Parathyroid adenoma (tissue), 2 donors: ENCODE measurements at regions not wholly inside any gene's neighbourhood (a gene's known extent, or its start where the extent isn't known, plus 50 kb on each side); places are given as distances from the start of the nearest gene placed in this dataset.

Experiments used
- H2AFZ ChIP-seq: fragments of 300-600 bp; sonication (generic); one replicate; pipeline ENCODE4 v1.7.0; 2017; ENCODE audit warnings: antibody characterized with exemption, mild to moderate bottlenecking
- H3K27ac ChIP-seq: fragments of 300-600 bp; sonication (generic); one replicate; pipeline ENCODE4 v1.7.0; 2017
- H3K27me3 ChIP-seq: fragments of 300-600 bp; sonication (generic); one replicate; pipeline ENCODE4 v1.7.0; 2017; ENCODE audit warnings: low read length; ENCODE audit not compliant: control insufficient read depth, insufficient read depth
- H3K36me3 ChIP-seq: fragments of 300-600 bp; sonication (generic); one replicate; pipeline ENCODE4 v1.7.0; 2017; ENCODE audit warnings: low read length; ENCODE audit not compliant: control insufficient read depth, insufficient read depth
- H3K4me1 ChIP-seq: fragments of 300-600 bp; sonication (generic); one replicate; pipeline ENCODE4 v1.7.0; 2017; ENCODE audit warnings: control low read depth
- H3K4me2 ChIP-seq: fragments of 300-600 bp; sonication (generic); one replicate; pipeline ENCODE4 v1.7.0; 2017; ENCODE audit warnings: low read length
- H3K4me3 ChIP-seq: fragments of 300-600 bp; sonication (generic); one replicate; pipeline ENCODE4 v1.7.0; 2017; ENCODE audit warnings: low read depth, low read length
- H3K79me2 ChIP-seq: fragments of 300-600 bp; sonication (generic); one replicate; pipeline ENCODE4 v1.7.0; 2017; ENCODE audit warnings: control low read depth
- H3K9ac ChIP-seq: fragments of 300-600 bp; sonication (generic); one replicate; pipeline ENCODE4 v1.7.0; 2017; ENCODE audit warnings: mild to moderate bottlenecking
- H3K9me3 ChIP-seq: fragments of 300-600 bp; sonication (generic); one replicate; pipeline ENCODE4 v1.7.0; 2017; ENCODE audit warnings: low read length; ENCODE audit not compliant: control insufficient read depth
- CTCF ChIP-seq: fragments of 300-600 bp; sonication (generic); IDR thresholded peaks from one replicate; pipeline ENCODE4 v1.7.0; 2017; ENCODE audit warnings: antibody characterized with exemption, mild to moderate bottlenecking
- donor health status: primary hyperparathyroidism.

GRCh38 chr14:48974994-48975393 lies 611.2 kb downstream of the RPS29 start:
- H3K9ac ChIP-seq: no peak overlapping the region
- no peaks in the 10 kb centered on the region for H3K4me1 ChIP-seq
- no peaks in the 10 kb centered on the region for H3K9me3 ChIP-seq
- no peak for TF ChIP-seq CTCF
- no peaks in the 10 kb centered on the region for H3K27me3 ChIP-seq
- no peak overlapping the region for H3K4me3 ChIP-seq
- H2AFZ ChIP-seq: no peak overlapping the region
- H3K4me2 ChIP-seq: no peak overlapping the region
- no peaks in the 10 kb centered on the region for H3K79me2 ChIP-seq
- H3K36me3 ChIP-seq: no peaks in the 10 kb centered on the region
- H3K27ac ChIP-seq: no peak overlapping the region

GRCh38 chr14:48973151-48973550 lies 613.0 kb downstream of the RPS29 start:
- no peaks in the 10 kb centered on the region for H3K4me1 ChIP-seq
- no peaks in the 10 kb centered on the region for H3K9me3 ChIP-seq
- no peaks in the 10 kb centered on the region for H3K36me3 ChIP-seq
- H2AFZ ChIP-seq: no peak overlapping the region
- H3K4me3 ChIP-seq: no peak overlapping the region
- H3K79me2 ChIP-seq: no peaks in the 10 kb centered on the region
- H3K27ac ChIP-seq: no peak overlapping the region
- H3K27me3 ChIP-seq: no peaks in the 10 kb centered on the region
- no peak overlapping the region for H3K4me2 ChIP-seq
- no peak for TF ChIP-seq CTCF
- no peak overlapping the region for H3K9ac ChIP-seq

GRCh38 chr14:48970943-48971342 lies 615.2 kb downstream of the RPS29 start:
- no peak overlapping the region for H2AFZ ChIP-seq
- no peak overlapping the region for H3K4me3 ChIP-seq
- H3K27ac ChIP-seq: no peak overlapping the region
- no peaks in the 10 kb centered on the region for H3K27me3 ChIP-seq
- H3K79me2 ChIP-seq: no peaks in the 10 kb centered on the region
- TF ChIP-seq CTCF: no peak
- H3K9ac ChIP-seq: no peak overlapping the region
- no peaks in the 10 kb centered on the region for H3K9me3 ChIP-seq
- no peak overlapping the region for H3K4me2 ChIP-seq
- no peaks in the 10 kb centered on the region for H3K4me1 ChIP-seq
- H3K36me3 ChIP-seq: no peaks in the 10 kb centered on the region

- no peak overlapping the region for H3K9ac ChIP-seq
- no peak overlapping the region for H3K27ac ChIP-seq
- no peak for TF ChIP-seq CTCF
- no peaks in the 10 kb centered on the region for H3K36me3 ChIP-seq
- H3K79me2 ChIP-seq: no peaks in the 10 kb centered on the region
- no peaks in the 10 kb centered on the region for H3K4me1 ChIP-seq
- no peak overlapping the region for H3K4me2 ChIP-seq
- H2AFZ ChIP-seq: no peak overlapping the region
- H3K27me3 ChIP-seq: no peaks in the 10 kb centered on the region
- H3K4me3 ChIP-seq: no peak overlapping the region
- H3K9me3 ChIP-seq: no peaks in the 10 kb centered on the region
Observed at GRCh38 chr14:48967419-48967818, 618.8 kb downstream of the RPS29 start.

DNA sequence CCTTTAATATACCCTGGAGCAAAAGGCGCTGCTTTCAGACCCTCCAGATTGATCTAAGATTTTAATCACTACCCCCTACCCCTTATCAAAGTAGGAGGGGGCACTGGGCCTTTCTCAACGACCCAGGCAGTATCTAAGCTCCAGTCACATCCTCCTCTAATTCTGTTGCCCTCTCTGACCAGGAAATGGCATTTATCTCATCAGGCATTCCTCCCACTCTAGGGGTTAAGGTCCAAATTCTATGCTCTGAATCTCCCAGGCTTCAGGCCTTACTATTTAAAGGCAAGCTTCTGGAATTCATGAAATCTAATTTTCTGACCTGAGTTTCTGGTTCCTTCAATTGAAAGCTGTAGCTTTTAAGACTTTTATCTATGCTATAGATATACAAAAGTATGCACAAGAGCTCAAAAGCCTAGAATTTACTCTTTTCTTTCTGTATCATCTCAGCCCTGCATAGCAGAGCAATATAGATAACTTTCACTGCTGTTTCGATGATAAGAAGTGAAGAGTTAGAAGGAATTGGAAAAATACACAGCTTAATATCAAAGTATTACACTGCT lies 622.9 kb downstream of the RPS29 start:
- no peaks in the 10 kb centered on the region for H3K36me3 ChIP-seq
- no peak overlapping the region for H3K9ac ChIP-seq
- no peaks in the 10 kb centered on the region for H3K4me1 ChIP-seq
- H3K4me2 ChIP-seq: no peak overlapping the region
- no peak overlapping the region for H3K4me3 ChIP-seq
- H3K9me3 ChIP-seq: no peaks in the 10 kb centered on the region
- no peaks in the 10 kb centered on the region for H3K27me3 ChIP-seq
- no peak for TF ChIP-seq CTCF
- H2AFZ ChIP-seq: no peak overlapping the region
- H3K27ac ChIP-seq: no peak overlapping the region
- H3K79me2 ChIP-seq: no peaks in the 10 kb centered on the region
